Fibroblast of villous mesenchyme (primary cell): ENCODE measurements at regions not wholly inside any gene's neighbourhood (a gene's known extent, or its start where the extent isn't known, plus 50 kb on each side); places are given as distances from the start of the nearest gene placed in this dataset.
A peak's percentile ranks its signal among the peaks of the same experiment; 100 is the strongest.

ENCODE experiments used
- DNase-seq: peaks from one replicate; pipeline ENCODE4 v3.0.0-alpha.2; 2010; ENCODE audit warnings: low read depth
- H3K4me3 ChIP-seq: 2 replicates; pipeline ENCODE4 v1.5.1; 2011; ENCODE audit warnings: low read depth, mild to moderate bottlenecking, low read length
- CTCF ChIP-seq: IDR thresholded peaks from 2 replicates; pipeline ENCODE4 v1.5.1; 2012; ENCODE audit warnings: low read depth, mild to moderate bottlenecking, low read length; ENCODE audit not compliant: insufficient read depth

- DNase-seq = no peak
- no peak for TF ChIP-seq CTCF
- no peak overlapping the region for H3K4me3 ChIP-seq
Measured at GRCh38 chr3:194038960-194039359, 97.0 kb upstream of the HES1 start.

GRCh38 chr3:194040516-194041273 is 95.3 kb upstream of the HES1 start:
- TF ChIP-seq CTCF = no peak
- no peak for DNase-seq
- no peak overlapping the region for H3K4me3 ChIP-seq

GRCh38 chr3:194042927-194043326 is 93.0 kb upstream of the HES1 start:
- peak; percentile 67 for DNase-seq
- TF ChIP-seq CTCF = no peak
- no peak overlapping the region for H3K4me3 ChIP-seq

- H3K4me3 ChIP-seq = no peak overlapping the region
- peak; percentile 49 for DNase-seq
- no peak for TF ChIP-seq CTCF
Measured at GRCh38 chr3:194043516-194043915, 92.4 kb upstream of the HES1 start.

- no peak for TF ChIP-seq CTCF
- DNase-seq = no peak
- H3K4me3 ChIP-seq = no peak overlapping the region
Measured at GRCh38 chr3:194045289-194045688, 90.7 kb upstream of the HES1 start.

GRCh38 chr3:194045919-194046318 is 90.0 kb upstream of the HES1 start:
- TF ChIP-seq CTCF = no peak
- DNase-seq = no peak
- no peak overlapping the region for H3K4me3 ChIP-seq

- H3K4me3 ChIP-seq = no peak overlapping the region
- peak; percentile 28 for DNase-seq
- TF ChIP-seq CTCF = no peak
Measured at GRCh38 chr3:194046531-194046930, 89.4 kb upstream of the HES1 start.
